Mammary epithelial cell (primary cell): ENCODE measurements at regions not wholly inside any gene's neighbourhood (a gene's known extent, or its start where the extent isn't known, plus 50 kb on each side); places are given as distances from the start of the nearest gene placed in this dataset.

Experiments
- EZH2 ChIP-seq: IDR thresholded peaks from 2 replicates; pipeline ENCODE4 v1.6.1; 2012; ENCODE audit warnings: low read length, inconsistent platforms, borderline replicate concordance
- TF ChIP-seq, protein P1 (sequence below), 2 donors: IDR thresholded peaks in 1 of 2; conservative IDR thresholded peaks in 1 of 2; 2 replicates each; pipeline ENCODE4 v1.5.1; 2011 to 2012; ENCODE audit warnings: inconsistent platforms in 2 of 2, low read length in 2 of 2, mild to moderate bottlenecking in 2 of 2, control low read depth in 1 of 2, low read depth in 1 of 2; ENCODE audit not compliant: insufficient read depth in 1 of 2; ENCODE audit errors: extremely low read depth in 1 of 2

GRCh38 chr10:117075064-117075463 is 63.0 kb downstream of the VAX1 start:
- TF ChIP-seq, protein P1, sequence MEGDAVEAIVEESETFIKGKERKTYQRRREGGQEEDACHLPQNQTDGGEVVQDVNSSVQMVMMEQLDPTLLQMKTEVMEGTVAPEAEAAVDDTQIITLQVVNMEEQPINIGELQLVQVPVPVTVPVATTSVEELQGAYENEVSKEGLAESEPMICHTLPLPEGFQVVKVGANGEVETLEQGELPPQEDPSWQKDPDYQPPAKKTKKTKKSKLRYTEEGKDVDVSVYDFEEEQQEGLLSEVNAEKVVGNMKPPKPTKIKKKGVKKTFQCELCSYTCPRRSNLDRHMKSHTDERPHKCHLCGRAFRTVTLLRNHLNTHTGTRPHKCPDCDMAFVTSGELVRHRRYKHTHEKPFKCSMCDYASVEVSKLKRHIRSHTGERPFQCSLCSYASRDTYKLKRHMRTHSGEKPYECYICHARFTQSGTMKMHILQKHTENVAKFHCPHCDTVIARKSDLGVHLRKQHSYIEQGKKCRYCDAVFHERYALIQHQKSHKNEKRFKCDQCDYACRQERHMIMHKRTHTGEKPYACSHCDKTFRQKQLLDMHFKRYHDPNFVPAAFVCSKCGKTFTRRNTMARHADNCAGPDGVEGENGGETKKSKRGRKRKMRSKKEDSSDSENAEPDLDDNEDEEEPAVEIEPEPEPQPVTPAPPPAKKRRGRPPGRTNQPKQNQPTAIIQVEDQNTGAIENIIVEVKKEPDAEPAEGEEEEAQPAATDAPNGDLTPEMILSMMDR (conservative IDR thresholded peaks at IDR 0.05 in 1 of 2, IDR thresholded peaks at IDR 0.05 in 1 of 2; ENCODE audit: extremely low read depth in 1 of 2, insufficient read depth in 1 of 2, low read depth in 1 of 2, low read length in 2 of 2): no peak
- TF ChIP-seq EZH2: no peak
